GM18867 (cell line): ENCODE measurements at regions not wholly inside any gene's neighbourhood (a gene's known extent, or its start where the extent isn't known, plus 50 kb on each side); places are given as distances from the start of the nearest gene placed in this dataset.

ENCODE experiments used
- ATAC-seq: cut with Tn5 transposase; IDR thresholded peaks from one replicate; pipeline ENCODE4 v1.9.1; 2021; ENCODE audit warnings: mild to moderate bottlenecking, moderate library complexity; ENCODE audit not compliant: unreplicated experiment

DNA sequence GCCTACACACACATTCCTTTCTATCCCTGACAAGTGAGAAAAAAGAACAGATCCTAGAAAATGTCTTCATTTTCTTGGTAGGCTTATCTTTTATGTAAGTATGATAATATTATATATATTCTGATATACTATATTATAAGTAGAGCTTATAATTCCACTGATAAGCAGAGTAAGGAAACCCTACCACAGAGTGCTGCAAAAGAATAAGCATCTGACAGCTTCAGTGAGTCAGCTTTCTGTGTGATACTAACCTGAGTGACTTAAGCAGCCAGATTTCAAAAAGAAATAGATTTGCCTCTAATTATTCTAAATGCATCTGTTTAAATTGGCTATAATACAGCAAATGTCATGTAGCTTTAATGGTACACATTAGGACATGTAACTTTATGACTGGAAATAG is 656.0 kb downstream of the MCTP2 start:
- ATAC-seq: no peak

GRCh38 chr15:94889153-94889552 is 657.8 kb downstream of the MCTP2 start:
- no peak for ATAC-seq

DNA sequence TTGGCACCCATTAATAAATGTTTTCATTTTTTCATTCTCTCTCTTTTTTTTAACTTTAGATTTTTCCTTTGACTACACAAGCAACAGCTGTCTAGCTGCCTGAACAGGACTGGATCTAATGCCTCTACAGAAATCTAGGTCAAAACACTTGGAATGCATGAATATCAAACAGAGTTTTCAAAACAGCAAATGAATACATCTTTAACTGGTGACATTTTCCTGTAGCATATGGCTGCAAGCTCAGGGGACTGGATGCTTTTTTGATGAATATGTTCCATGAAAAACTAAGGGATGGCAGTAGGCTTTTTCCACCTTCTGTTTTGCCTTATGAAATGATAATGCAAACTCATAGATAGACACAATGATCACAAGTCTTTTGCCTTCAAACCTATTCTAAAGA is 661.7 kb downstream of the MCTP2 start:
- ATAC-seq: no peak

DNA sequence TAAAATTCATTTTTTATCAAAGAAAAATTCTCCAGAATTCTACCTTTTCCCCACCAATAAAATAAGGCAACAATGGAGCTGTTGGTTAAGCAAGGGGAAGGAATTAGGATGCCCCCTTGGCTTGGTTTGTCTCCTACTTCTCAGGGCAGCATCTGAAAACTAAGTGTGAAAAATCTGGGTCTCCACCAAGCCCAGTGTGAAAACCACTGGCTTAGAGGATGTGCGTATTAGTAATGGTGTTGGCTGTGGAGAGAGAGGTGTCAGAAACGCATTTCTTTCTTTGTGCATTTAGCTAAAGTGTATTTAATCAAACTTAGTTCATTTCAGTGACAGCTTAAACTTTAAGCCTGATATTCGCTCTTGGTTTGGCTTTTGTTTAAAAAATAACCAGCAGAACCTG is 662.7 kb downstream of the MCTP2 start:
- ATAC-seq: no peak

DNA sequence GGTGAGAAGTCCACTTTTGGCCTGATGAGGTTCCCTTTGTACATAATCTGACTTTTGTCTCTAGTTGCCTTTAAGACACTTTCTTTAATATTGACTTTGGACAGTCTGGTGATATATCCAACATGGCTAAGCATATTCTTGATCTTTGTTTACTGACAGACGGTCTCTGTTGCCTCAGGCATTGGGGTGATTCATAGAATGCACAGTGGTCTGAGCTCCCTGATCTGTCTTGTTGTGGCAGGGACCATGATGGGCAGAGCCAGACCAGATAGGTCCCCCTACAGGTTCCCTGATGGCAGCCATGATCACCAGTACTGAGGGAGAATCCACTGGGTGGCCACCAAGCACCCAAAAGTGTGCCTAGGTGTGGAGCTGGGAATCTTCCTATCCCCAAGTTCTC is 678.1 kb downstream of the MCTP2 start:
- no peak for ATAC-seq

DNA sequence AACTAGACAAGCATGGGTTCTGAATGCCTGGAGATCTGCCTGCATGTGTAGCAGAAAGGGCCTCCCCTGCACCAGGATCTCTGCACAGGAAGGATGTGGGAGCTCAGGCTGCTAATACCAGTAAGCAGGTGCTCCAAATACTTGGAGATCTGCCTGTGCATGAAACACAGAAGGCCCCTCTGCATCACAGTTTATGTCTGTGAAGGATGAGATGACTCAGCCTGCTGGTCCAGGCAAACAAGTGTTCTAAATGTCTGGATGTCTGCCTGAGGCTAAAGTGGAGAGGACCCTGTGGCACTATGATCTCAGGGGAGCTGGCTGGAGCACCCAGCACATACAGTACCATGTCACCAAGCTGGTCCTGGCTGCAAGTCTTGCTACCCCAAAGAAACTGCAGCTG is 678.8 kb downstream of the MCTP2 start:
- ATAC-seq: no peak

- ATAC-seq: no peak
These were observed 681.4 kb downstream of the MCTP2 start for GRCh38 chr15:94912760-94913159.

- no peak for ATAC-seq
These were observed 685.7 kb downstream of the MCTP2 start for GRCh38 chr15:94917068-94917467.

DNA sequence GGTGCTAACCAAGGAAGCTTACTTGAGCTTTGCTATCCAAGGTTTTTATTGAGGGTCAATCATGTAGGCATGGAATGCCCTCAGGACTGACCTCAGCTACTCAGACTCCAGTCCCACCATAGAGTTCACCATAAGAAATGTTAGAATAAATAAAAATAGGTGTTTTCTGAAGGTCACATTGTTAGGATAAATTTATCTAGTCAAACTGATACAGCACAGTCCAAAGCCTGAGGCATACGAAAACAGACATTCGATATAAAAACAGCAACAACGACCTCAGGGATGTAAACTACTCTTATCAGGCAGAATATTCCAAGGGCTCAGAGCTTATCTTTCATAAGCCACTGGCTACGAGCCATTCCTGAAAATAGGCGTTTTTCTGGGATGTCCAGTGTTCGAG is 690.6 kb downstream of the MCTP2 start:
- no peak for ATAC-seq

- ATAC-seq: no peak
These were observed 692.7 kb downstream of the MCTP2 start for GRCh38 chr15:94924057-94924456.

DNA sequence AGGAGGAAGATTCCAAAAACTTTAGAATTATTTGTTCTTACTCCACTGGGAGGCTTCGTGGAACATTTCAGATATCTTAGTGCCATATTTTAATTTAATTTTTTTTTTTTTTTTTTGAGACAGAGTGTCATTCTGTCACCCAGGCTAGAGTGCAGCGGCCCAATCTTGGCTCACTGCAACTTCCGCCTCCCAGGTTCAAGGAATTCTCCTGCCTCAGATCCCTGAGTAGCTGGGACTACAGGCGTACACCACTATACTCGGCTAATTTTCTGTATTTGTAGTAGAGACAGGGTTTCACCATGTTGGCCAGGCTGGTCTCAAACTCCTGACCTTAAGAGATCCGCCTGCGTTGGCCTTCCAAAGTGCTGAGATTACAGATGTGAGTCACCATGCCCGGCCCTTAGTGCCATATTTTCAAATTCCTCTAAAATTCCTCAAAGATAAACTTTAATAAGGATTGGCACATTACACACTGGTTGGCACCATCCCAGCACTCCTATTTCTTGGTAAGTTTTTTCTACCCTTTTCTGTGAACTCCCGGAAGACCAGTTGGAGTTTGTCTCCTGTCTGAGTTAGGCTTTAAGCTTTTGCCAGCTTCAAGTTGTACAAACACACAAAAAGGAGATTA is 693.7 kb downstream of the MCTP2 start:
- ATAC-seq: no peak

- ATAC-seq: no peak
These were observed 694.3 kb downstream of the MCTP2 start for GRCh38 chr15:94925680-94926079.

- no peak for ATAC-seq
These were observed 695.6 kb downstream of the MCTP2 start for GRCh38 chr15:94927003-94927402.

DNA sequence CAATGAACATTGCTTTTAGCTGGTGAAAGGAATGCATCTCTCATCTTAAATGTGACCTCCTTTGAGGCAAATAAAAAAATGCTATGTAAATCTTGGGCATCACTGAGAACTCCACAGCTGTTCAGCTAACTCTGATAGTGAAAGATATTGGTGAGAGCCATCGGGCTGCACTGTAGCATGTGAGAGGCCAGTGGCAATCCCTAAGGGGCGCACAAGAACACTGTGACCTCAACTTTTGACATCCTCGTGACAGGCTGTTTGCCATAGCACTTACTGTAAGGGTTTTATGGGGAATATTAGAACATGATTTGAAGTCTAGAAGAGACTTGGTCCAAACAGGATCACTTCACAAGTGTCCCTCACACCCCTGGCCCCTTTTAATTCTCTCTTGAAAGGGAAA is 697.9 kb downstream of the MCTP2 start:
- no peak for ATAC-seq

DNA sequence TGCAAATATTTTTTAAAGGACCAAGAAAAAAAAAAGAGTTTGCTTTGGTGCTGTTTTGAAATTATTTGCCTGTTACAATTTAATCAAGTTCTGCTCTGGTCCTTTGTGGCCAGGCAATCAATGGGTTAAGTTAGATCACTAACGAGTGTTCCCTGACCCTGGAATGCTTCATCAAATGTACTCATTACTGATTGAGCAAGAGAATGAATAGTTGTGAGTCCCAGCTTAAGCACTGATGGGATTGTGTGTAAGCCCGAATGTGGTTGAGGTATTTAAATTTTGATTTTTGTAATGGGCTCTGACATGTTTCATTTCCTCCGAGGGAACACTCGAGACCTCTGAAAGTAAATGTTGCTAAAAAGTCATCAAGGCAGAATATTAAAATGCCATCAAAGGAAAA is 699.1 kb downstream of the MCTP2 start:
- ATAC-seq: no peak

- no peak for ATAC-seq
These were observed 699.6 kb downstream of the MCTP2 start for GRCh38 chr15:94930960-94931359.

GRCh38 chr15:94934440-94934839 is 703.1 kb downstream of the MCTP2 start:
- no peak for ATAC-seq

DNA sequence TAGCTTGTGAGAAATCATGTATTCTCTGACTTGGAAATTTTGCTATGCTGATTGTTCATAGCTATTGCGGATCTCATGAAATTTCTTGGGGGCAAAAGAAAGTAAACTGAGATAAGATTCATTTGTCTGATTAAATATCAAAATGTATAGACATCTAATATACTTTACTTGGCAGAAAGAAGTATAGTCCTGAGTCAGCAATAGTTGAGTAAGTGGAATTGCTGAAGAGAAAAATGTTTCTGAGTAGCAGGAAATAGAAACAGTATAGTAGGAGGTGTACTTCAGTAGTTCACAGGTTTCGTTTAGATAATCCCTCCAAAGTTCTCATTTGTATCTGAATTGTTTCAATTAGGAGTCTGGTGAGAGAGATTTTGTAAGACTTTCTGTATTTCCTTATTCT is 705.9 kb downstream of the MCTP2 start:
- no peak for ATAC-seq

DNA sequence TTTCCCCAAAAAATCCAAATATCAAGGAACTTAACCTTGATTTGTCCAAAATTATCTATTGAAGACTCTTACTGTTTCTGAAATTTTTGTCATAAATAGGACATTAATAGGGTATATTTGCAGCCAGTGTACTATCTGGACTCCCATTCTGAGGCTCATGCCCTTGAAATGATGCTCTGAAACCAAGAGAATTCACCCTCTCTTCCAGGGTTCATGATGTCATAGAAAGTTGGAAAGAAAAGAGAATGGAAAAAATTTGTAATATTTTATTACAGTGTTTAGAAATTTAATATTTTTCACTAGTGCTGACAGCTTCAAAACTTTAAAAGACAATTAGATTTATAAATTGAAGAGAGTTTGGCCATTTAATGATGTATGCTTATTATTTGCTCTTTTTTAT is 712.5 kb downstream of the MCTP2 start:
- no peak for ATAC-seq

DNA sequence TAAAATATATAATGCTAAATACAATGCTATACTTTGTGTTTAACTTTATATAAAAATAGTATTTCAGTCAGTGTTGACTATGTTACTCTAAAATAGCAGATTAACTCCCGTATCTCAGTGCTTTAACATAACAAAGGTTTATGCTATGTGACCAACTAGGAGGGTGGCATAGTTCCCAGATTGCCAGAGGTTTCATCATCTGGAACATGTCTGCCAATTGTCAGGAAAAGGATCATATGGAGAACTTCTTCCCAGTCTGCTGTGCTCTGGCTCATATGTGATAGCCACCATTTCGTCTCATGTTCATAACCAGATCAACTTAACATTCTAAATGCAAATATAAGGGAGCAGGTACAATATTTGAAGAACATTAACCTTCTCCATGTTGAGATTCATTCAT is 720.2 kb downstream of the MCTP2 start:
- ATAC-seq: no peak

DNA sequence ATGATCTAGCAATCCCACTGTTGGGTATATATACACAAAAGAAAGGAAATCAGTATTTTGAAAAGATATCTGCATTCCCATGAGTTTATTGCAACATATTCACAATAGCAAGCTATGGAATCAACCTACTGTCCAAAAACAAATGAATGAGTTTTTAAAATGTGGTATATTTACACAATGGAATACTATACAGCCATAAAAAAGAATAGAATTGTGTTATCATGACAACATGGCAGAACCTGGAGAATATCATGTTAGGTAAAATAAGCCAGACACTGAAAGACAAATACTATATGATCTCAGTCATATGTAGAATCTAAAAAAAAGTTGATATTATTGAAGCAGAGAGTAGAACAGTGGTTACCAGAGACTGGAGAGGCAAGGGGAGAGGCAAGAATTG is 732.6 kb downstream of the MCTP2 start:
- no peak for ATAC-seq

DNA sequence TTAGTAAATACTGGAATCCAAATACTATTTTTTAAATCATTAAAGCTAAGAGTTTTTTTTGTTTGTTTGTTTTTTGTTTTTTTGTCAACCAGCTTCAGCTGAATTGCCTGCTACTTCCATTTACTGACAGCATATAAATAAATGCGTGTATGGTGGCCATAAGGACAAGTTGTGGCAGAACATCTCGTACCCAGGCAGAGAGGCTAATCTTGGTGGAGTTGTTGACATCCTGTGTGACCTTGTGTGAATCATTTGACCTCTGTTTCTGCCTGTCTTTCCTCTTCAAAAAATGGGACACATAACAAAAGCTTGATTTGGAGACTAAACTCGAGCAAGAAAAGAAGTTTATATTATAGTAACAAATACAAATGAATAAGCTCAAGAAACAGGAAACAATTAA is 734.2 kb downstream of the MCTP2 start:
- no peak for ATAC-seq

DNA sequence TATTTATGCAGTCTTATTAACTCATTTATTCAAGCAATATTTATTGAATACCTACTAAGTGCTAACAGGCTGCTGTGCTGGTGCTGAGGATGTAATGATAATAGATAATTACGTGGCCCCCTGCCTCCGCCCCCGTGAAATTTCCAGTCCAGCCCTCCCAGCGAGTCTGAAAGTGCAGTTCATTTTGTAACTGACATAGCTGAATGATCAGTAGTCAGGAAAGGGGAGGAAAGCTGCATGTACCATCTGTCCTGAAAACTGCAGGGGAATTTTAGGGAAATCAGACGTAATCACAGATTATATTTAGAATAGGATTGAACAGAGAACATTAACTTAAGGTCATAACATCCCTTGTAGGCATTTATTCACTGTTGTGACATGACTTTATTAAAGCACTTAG is 736.8 kb downstream of the MCTP2 start:
- no peak for ATAC-seq

GRCh38 chr15:94970096-94970495 is 738.7 kb downstream of the MCTP2 start:
- no peak for ATAC-seq
